BE2C (cell line): ENCODE measurements at regions not wholly inside any gene's neighbourhood (a gene's known extent, or its start where the extent isn't known, plus 50 kb on each side); places are given as distances from the start of the nearest gene placed in this dataset.
A peak's percentile ranks its signal among the peaks of the same experiment; 100 is the strongest.

ENCODE experiments used
- DNase-seq: peaks from one replicate; pipeline ENCODE4 v3.0.0-alpha.2; 2020
- H3K27me3 ChIP-seq: fragments of 250-450 bp; sonication (Bioruptor Pico); 2 replicates; pipeline ENCODE4 v1.5.1; 2020; ENCODE audit warnings: mild to moderate bottlenecking
- H3K36me3 ChIP-seq: fragments of 250-450 bp; sonication (Bioruptor Pico); 2 replicates; pipeline ENCODE4 v1.5.1; 2020; ENCODE audit warnings: mild to moderate bottlenecking
- H3K4me1 ChIP-seq: fragments of 250-450 bp; sonication (Bioruptor Pico); 2 replicates; pipeline ENCODE4 v1.5.1; 2020
- H3K4me3 ChIP-seq: 2 replicates; pipeline ENCODE4 v1.5.1; 2011; ENCODE audit warnings: low read depth, low read length
- H3K9me3 ChIP-seq: fragments of 250-450 bp; sonication (Bioruptor Pico); 2 replicates; pipeline ENCODE4 v1.5.1; 2020
- CTCF ChIP-seq: IDR thresholded peaks from 2 replicates; pipeline ENCODE4 v1.5.1; 2012; ENCODE audit warnings: mild to moderate bottlenecking, low read depth, low read length

- no peak for TF ChIP-seq CTCF
- Histone ChIP-seq H3K27me3 (no peaks in the 10 kb centered on the region), H3K4me1 (no peaks in the 10 kb centered on the region), H3K36me3 (no peaks in the 10 kb centered on the region), H3K9me3 (no peaks in the 10 kb centered on the region), H3K4me3 (no peak overlapping the region)
- DNase-seq: peak; percentile 32
Measured at GRCh38 chr19:31943191-31943661, 402.2 kb upstream of the ZNF507 start.

GRCh38 chr19:31943778-31944177 is 401.6 kb upstream of the ZNF507 start:
- no peak for DNase-seq
- Histone ChIP-seq H3K27me3 (no peaks in the 10 kb centered on the region), H3K36me3 (no peaks in the 10 kb centered on the region), H3K4me1 (no peaks in the 10 kb centered on the region), H3K4me3 (no peak overlapping the region), H3K9me3 (no peaks in the 10 kb centered on the region)
- no peak for TF ChIP-seq CTCF

- no peaks in the 10 kb centered on the region for H3K36me3 ChIP-seq
- no peaks in the 10 kb centered on the region for H3K9me3 ChIP-seq
- H3K4me1 ChIP-seq: no peaks in the 10 kb centered on the region
- H3K27me3 ChIP-seq: no peaks in the 10 kb centered on the region
- TF ChIP-seq CTCF: no peak
- H3K4me3 ChIP-seq: no peak overlapping the region
- DNase-seq: no peak
Measured at GRCh38 chr19:31944326-31944725, 401.1 kb upstream of the ZNF507 start.

GRCh38 chr19:31946491-31946890 is 398.9 kb upstream of the ZNF507 start:
- Histone ChIP-seq H3K4me3 (no peak overlapping the region), H3K4me1 (no peaks in the 10 kb centered on the region), H3K27me3 (no peaks in the 10 kb centered on the region), H3K36me3 (no peaks in the 10 kb centered on the region), H3K9me3 (no peaks in the 10 kb centered on the region; the same call in 1 of the 2 replicates)
- DNase-seq: no peak
- TF ChIP-seq CTCF: no peak

- TF ChIP-seq CTCF: no peak
Measured at GRCh38 chr19:31947436-31948115, 397.8 kb upstream of the ZNF507 start.

GRCh38 chr19:31952693-31953092 is 392.7 kb upstream of the ZNF507 start:
- DNase-seq: no peak
- no peaks in the 10 kb centered on the region for H3K4me1 ChIP-seq
- no peaks in the 10 kb centered on the region for H3K27me3 ChIP-seq
- H3K9me3 ChIP-seq: no peaks in the 10 kb centered on the region; the same call in 1 of the 2 replicates
- H3K36me3 ChIP-seq: no peaks in the 10 kb centered on the region
- no peak for TF ChIP-seq CTCF
- no peak overlapping the region for H3K4me3 ChIP-seq

More at GRCh38 chr19:31947436-31948115, 397.8 kb upstream of the ZNF507 start:
- Histone ChIP-seq H3K4me3 (no peak overlapping the region), H3K4me1 (no peaks in the 10 kb centered on the region), H3K27me3 (no peaks in the 10 kb centered on the region), H3K36me3 (no peaks in the 10 kb centered on the region), H3K9me3 (no peaks in the 10 kb centered on the region; the same call in 1 of the 2 replicates)
- no peak for DNase-seq
